ENCODE measurements at regions not wholly inside any gene's neighbourhood (a gene's known extent, or its start where the extent isn't known, plus 50 kb on each side); places are given as distances from the start of the nearest gene placed in this dataset.

- in situ Hi-C loops (cut with MboI; ENCODE audit: low sequenced_read_pairs), result no loop called here
Observed at GRCh38 chr21:15514073-15514946, 215.5 kb upstream of the USP25 start.

DNA sequence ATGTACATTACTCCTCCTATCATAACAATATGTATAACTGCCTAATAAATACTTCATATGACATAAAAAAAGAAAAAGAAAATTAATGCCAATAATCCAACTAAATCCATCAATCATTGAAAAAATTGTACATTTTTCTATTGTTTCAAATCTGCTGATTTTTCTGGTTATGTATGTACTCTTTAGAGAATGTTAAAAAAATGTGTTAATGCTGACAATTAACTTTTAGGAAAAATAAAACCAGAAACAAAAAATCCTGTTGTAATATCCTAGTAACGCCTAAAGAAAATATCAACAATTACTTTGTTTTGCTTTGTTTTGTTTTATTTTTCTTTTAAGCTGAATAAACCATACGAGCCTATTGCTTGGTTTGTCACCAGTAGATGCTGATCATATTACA, 213.9 kb upstream of the USP25 start:
- in situ Hi-C loops (cut with MboI; ENCODE audit: low sequenced_read_pairs), result no loop called here

DNA sequence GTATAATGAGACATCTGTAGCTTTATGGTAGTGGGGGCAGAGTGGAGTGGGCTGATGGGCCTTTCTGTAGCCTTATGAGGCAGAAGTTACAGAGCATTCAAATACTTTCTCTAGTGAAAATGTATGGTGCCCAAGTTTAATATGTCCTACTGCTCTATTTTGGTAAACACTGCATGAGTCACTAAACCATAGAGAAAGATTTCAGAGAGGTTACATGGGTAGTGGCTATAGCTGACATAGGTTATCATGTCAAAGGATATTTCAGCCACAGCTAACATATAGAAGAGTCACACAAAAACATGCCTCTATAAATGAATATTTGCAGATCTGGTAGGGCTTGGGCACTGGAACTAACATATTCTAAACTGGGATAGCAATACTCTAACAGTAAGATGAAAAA, 212.4 kb upstream of the USP25 start:
- in situ Hi-C loops (cut with MboI; ENCODE audit: low sequenced_read_pairs), result no loop called here

DNA sequence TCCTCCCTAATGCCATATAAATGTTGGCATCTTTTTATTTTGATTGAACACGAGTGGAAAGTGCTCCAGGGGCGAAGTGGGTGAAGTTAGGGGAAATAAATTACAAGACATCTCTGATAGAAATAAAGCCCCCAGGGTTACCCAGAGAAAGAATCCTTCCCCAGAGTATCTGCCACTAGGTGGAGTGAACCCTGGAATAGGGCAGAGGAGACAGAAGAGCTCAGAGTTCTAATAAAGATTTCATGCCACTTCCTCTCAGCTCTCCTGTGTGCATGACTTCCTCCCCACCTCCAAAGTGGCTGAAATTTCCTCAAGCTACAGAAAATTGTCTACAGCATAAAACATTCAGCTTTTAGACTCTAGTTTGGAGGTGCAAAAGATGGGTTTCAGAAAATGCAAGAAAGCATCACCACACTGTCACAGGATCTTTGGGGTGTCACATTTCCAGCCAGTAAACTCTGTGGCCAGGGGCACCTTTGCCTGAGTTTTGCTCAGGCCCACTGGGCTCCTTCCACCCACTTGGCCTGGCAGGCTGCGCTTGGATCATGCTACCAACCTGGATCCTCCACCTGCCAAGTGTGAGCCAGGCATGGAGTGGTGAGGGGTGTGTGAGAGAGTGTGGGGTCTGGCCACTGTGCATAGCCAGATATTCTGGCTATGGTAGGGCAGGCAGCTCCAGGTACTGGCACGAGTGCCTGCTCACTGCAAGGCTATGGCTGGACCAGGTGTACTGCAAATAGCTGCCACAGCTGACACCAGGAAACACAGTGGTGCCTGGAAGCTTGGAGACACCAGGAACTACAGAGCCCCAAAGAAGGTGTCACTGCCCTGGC, 208.8 kb upstream of the USP25 start:
- in situ Hi-C loops (cut with MboI; ENCODE audit: low sequenced_read_pairs), result no loop called here

- in situ Hi-C loops (cut with MboI; ENCODE audit: low sequenced_read_pairs), result no loop called here
Observed at GRCh38 chr21:15521644-15522001, 208.2 kb upstream of the USP25 start.

DNA sequence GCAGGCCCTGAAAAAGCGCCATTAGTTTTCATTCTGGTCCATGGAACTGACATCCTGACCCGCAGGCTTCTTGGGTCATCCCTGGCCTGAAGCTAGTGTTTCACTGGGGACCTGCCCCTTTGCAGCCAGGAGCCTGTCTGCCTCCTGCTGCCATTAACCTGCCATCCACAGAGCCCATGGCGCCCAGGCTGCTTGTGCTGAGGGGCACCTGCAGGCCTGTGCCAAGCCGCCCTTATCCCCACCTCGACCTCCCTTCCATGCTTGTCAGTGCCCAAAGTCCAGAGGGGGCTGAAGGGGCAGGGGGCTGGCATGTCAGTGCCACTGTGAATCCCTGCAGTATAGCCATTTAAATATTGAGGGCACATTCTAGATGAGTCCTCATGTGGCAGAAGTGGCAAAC, 207.6 kb upstream of the USP25 start:
- in situ Hi-C loops (cut with MboI; ENCODE audit: low sequenced_read_pairs), result no loop called here

GRCh38 chr21:15524855-15525254, 204.9 kb upstream of the USP25 start:
- in situ Hi-C loops (cut with MboI; ENCODE audit: low sequenced_read_pairs), result no loop called here

DNA sequence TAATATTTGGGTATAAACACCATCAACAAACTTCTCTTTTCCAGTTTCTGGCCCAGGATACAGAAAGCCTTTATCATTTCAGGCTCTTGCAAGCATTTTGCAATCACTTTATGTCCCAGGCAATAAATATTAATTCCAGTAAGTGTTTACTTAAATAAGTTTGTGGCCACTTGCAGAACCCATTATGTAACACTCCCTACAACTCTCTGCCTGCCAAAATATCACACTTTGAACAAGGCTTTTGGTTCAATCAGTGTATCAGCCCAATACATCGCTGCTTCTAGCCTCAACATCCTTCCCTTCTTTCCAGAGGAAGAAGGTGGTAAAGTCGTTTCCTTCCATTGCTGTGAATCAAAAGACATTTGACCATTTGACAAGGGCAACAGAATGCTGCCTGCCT, 203.0 kb upstream of the USP25 start:
- in situ Hi-C loops (cut with MboI; ENCODE audit: low sequenced_read_pairs), result no loop called here

DNA sequence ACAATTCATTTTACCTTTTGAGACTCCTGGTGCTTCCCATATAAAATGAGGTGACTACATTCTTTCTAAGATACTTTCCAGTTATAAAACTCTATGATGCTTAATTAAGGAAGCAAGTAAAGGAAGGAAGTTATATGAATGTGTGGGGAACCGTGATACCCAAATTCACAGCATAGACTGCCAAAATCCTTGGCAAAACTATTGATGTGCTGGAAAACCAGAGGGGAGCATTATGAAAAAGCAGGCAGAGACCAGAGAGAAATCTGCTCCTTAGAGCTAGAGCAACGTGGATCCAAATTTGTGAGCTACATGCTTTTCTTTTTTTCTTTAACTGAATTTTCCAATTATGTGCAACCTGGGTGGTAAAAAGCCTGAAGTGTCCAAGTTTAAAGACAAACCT, 201.4 kb upstream of the USP25 start:
- in situ Hi-C loops (cut with MboI; ENCODE audit: low sequenced_read_pairs), result no loop called here

DNA sequence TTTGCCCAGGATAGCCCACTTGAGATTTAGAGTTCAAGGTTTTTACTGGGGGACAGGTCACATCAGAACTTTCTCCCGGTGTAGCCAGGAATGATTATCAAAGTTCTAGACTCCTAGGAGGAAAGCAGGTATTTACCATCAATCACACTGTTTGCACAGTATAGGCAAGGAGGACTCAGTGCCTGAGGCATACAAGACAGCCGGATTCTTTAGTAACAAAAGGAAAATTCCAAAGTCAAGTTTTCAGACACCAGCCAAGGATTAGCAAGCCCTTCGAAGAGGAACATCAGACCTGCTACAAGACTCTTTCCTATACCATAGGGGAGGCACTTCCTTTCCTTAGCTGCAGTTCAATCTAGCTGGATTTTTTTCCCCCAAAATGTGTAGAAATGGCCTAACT, 197.8 kb upstream of the USP25 start:
- in situ Hi-C loops (cut with MboI; ENCODE audit: low sequenced_read_pairs), result no loop called here

DNA sequence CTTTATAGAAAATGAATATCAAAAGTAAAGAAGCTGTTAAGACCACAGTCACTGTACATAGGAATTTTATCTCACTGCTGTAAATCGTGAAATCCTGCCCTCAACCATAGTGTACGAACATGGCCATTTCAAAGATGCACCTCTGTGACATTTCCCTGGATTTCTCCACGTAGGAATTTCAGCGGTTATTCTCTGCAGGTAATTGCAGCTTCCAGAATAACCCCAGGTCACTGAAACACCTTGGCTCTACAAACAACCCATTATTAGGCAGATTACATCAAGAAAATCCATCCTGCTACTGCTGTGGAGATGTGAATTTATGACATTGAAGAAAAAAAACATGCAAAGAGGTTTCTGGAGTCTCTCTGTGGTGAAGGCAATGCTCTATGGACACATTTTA, 196.2 kb upstream of the USP25 start:
- in situ Hi-C loops (cut with MboI; ENCODE audit: low sequenced_read_pairs), result no loop called here

DNA sequence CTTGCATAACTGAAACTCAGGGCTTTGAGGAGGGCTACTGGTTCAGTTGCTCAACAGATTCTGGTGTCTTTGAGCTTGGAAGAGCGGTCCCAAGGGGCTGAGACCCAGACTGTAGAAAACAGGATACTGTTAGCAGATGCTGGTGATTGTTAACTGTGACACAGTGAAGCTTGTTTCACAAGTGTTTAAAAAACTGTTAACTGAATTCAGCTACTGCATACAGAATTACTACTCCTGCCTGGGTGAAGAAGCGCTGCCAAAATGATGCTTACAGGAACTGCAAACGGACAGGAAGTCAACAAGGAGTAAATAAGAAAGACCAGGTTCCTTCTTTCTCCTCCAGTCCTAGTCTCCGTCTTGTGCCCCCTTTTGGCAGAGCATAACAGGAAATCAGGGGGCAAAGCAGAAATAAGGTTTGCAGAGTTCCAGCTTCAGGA, 195.3 kb upstream of the USP25 start:
- in situ Hi-C loops (cut with MboI; ENCODE audit: low sequenced_read_pairs), result no loop called here

- in situ Hi-C loops (cut with MboI; ENCODE audit: low sequenced_read_pairs), result no loop called here
Observed at GRCh38 chr21:15539376-15539775, 190.4 kb upstream of the USP25 start.

DNA sequence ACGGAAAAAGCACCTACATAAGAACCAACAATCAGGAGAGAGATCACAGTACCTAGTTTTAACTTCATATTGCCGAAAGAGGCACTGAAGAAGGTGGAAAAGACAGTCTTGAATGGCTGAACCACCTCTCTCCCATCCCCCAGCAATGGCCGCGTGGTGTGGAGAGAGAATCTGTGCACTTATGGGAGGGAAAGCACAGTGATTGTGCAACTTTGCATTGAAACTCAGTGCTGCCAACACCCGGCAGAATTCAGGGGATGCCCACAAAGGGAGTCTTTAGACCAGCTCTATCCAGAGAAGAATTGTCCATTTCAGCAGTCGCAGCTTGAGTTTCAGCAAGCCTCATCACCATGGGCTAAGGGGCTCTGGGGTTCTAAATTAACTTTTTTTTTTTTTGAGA, 186.3 kb upstream of the USP25 start:
- in situ Hi-C loops (cut with MboI; ENCODE audit: low sequenced_read_pairs), result no loop called here

GRCh38 chr21:15549671-15550070, 180.1 kb upstream of the USP25 start:
- in situ Hi-C loops (cut with MboI; ENCODE audit: low sequenced_read_pairs), result no loop called here

- in situ Hi-C loops (cut with MboI; ENCODE audit: low sequenced_read_pairs), result no loop called here
Observed at GRCh38 chr21:15552914-15553494, 176.8 kb upstream of the USP25 start.

GRCh38 chr21:15557925-15558324, 171.9 kb upstream of the USP25 start:
- in situ Hi-C loops (cut with MboI; ENCODE audit: low sequenced_read_pairs), result no loop called here

DNA sequence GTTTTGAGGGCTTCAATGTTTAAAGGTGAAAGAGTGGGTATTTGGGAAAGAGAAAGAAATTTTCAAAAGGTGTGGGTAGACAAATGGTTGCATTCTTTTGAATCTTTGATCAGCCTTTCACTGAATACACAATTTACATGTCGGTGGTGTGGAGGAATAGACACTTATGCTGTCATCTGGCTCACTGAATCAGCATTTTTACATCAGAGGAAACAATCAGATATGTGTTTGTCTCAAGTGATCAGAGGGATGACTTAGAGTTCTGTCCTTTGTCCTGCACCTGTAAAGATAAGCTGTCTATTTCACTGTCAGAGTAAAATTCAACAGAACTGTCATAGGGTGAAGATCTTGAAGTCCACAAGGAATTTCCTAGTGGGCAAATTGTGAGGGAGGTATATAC, 170.9 kb upstream of the USP25 start:
- in situ Hi-C loops (cut with MboI; ENCODE audit: low sequenced_read_pairs), result no loop called here

DNA sequence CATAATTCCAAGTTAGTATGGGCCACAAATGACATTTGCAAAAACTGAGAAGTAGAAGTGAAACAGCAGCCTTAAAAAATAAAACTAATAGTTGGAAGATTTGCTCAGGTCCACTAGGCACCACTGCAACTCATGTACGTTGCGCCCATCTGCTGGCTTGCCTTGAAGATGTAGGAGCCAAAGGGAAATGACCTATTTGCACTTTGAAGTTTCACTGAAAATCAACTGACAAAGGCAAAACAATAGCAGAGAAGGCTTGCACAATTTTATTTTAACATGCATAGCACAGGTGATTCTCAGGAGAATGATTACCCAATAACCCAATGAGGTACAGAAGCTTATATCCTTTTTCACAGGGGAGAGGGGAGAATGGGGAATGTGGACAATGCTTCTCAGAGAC, 170.1 kb upstream of the USP25 start:
- in situ Hi-C loops (cut with MboI; ENCODE audit: low sequenced_read_pairs), result no loop called here

- in situ Hi-C loops (cut with MboI; ENCODE audit: low sequenced_read_pairs), result no loop called here
Observed at GRCh38 chr21:15560383-15561056, 169.3 kb upstream of the USP25 start.

DNA sequence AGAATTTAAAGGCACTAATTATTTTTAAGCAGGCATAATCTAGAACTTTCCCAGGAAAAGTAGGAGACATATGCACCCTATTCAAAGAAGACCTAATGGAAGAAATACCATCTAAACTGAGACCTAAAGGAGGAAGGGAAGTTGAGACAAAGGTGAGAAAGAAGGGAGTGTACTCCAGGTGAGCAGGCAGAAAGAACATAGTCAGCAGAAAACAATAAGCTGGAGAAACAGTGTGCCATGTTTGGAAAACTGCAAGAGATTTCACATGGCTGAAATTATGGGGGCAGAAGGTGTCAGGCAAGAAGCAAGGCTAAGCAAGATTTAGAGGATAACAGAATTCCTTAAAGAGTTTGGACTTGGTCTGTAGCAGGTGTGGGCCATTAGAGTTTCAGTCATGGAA, 167.0 kb upstream of the USP25 start:
- in situ Hi-C loops (cut with MboI; ENCODE audit: low sequenced_read_pairs), result no loop called here

Measured in HL-60/S4 (cell line).